Lung (tissue), 11 donors: ENCODE measurements at regions not wholly inside any gene's neighbourhood (a gene's known extent, or its start where the extent isn't known, plus 50 kb on each side); places are given as distances from the start of the nearest gene placed in this dataset.

ENCODE experiments used
- ATAC-seq: fragments of 200-7000 bp; cut with Tn5 transposase; one replicate; pipeline ENCODE4 v1.9.1; 2020; ENCODE audit warnings: moderate number of reproducible peaks; ENCODE audit not compliant: insufficient read depth, low FRiP score
- DNase-seq, 3 donors: peaks; one replicate each; pipeline ENCODE4 v3.0.0-alpha.2; 2013 to 2017
- H3K27ac ChIP-seq, 2 donors: one replicate each; pipeline ENCODE4 v1.5.1; 2013; ENCODE audit warnings: mild to moderate bottlenecking in 2 of 2, moderate library complexity in 2 of 2, control low read depth in 1 of 2, inconsistent platforms in 1 of 2, low read depth in 1 of 2, low read length in 1 of 2
- H3K27me3 ChIP-seq, 3 donors: one replicate each; pipeline ENCODE4 v1.5.1; 2013; ENCODE audit warnings: low read length in 2 of 3; ENCODE audit not compliant: control insufficient read depth in 3 of 3, insufficient read depth in 3 of 3
- H3K36me3 ChIP-seq, 4 donors: one replicate each; pipeline ENCODE4 v1.5.1; 2013; ENCODE audit warnings: low read length in 4 of 4, mild to moderate bottlenecking in 1 of 4, moderate library complexity in 1 of 4; ENCODE audit not compliant: control insufficient read depth in 4 of 4, insufficient read depth in 4 of 4
- H3K4me1 ChIP-seq, 5 donors: one replicate each; pipeline ENCODE4 v1.5.1; 2013; ENCODE audit warnings: low read length in 5 of 5, mild to moderate bottlenecking in 2 of 5, moderate library complexity in 1 of 5; ENCODE audit not compliant: control insufficient read depth in 5 of 5, insufficient read depth in 5 of 5
- H3K4me3 ChIP-seq: one replicate; pipeline ENCODE4 v1.5.1; 2013; ENCODE audit warnings: mild to moderate bottlenecking, control low read depth, moderate library complexity
- H3K9ac ChIP-seq, 2 donors: one replicate each; pipeline ENCODE4 v1.5.1; 2013; ENCODE audit warnings: low read length in 2 of 2, control low read depth in 1 of 2; ENCODE audit not compliant: insufficient read depth in 1 of 2
- H3K9me3 ChIP-seq, 4 donors: one replicate each; pipeline ENCODE4 v1.5.1; 2013; ENCODE audit warnings: low read length in 3 of 4, mild to moderate bottlenecking in 1 of 4, moderate library complexity in 1 of 4; ENCODE audit not compliant: control insufficient read depth in 4 of 4, insufficient read depth in 3 of 4
- WGBS, 2 donors: extraction: QIAGEN DNeasy Blood & Tissue Kit; methylation state at CpG; one replicate each; pipeline ENCODE4 v1.1.7; 2013; 5-methylcytosine and 5-hydroxymethylcytosine counted together
- TF ChIP-seq, protein P1 (sequence below): IDR thresholded peaks from 2 replicates; pipeline ENCODE4 v1.5.1; 2012; ENCODE audit warnings: mild to moderate bottlenecking; ENCODE audit errors: control extremely low read depth, extremely low read depth
- donor health status: control.
- donor health status: control.
- donor health status: Bipolar disorder and iron deficiency.
- donor health status: healthy.
- donor health status: DM: yes; HTN: yes; CAD: no.

DNA sequence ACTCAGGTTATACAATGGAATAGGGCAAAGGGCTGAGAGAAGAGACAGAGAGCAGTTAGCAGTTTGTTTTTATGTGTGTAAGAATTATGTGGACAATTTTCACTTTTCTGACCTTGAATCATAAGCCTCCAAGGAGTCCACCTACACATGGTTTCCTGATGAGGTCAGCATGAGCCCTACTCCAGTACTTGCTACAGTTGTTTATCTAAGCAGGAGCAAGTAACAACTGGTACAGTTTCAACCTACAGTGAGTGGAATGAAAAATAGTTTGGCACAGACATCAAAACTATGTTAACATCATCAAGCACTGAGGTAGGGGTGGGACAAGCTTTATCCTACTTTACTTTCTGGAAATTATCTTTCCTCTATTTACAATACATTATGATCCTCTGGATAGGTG is 426.7 kb upstream of the ID4 start:
- H3K36me3 ChIP-seq, result no peaks in the 10 kb centered on the region
- no peaks in the 10 kb centered on the region for H3K27me3 ChIP-seq
- ATAC-seq (peak; percentile 53), DNase-seq (peak in 2 of 3 donors; percentile 29 to 54)
- H3K9ac ChIP-seq, result no peak overlapping the region
- no peak overlapping the region for H3K4me3 ChIP-seq
- TF ChIP-seq, protein P1, sequence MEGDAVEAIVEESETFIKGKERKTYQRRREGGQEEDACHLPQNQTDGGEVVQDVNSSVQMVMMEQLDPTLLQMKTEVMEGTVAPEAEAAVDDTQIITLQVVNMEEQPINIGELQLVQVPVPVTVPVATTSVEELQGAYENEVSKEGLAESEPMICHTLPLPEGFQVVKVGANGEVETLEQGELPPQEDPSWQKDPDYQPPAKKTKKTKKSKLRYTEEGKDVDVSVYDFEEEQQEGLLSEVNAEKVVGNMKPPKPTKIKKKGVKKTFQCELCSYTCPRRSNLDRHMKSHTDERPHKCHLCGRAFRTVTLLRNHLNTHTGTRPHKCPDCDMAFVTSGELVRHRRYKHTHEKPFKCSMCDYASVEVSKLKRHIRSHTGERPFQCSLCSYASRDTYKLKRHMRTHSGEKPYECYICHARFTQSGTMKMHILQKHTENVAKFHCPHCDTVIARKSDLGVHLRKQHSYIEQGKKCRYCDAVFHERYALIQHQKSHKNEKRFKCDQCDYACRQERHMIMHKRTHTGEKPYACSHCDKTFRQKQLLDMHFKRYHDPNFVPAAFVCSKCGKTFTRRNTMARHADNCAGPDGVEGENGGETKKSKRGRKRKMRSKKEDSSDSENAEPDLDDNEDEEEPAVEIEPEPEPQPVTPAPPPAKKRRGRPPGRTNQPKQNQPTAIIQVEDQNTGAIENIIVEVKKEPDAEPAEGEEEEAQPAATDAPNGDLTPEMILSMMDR, result no peak
- H3K4me1 ChIP-seq, result no peaks in the 10 kb centered on the region
- H3K27ac ChIP-seq, result no peak overlapping the region
- peaks cover 0 to 4% (median 3%) of the 10 kb centered on the region in 4 donors for H3K9me3 ChIP-seq

DNA sequence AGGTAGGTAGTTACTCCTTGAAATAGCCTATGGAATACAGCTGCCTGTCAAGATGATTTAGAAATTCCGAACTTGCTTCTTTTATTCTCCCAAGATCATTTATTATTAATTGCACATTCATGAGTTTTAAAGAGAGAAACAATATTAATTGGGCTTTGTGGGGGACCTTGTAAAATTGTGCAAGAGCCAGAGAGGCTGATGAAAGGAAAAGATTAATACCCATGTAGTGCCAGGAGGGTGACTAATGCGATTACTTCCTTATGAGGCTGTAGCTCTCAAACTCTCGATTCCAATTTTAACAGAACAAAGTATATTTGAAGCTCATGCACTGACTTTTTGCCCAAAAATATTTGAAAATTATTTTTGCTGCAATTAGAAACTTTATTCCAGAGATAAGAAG is 423.8 kb upstream of the ID4 start:
- ATAC-seq, result no peak
- 79 to 88% methylated on average over 3 of the region's 3 CpGs for WGBS, 2 donors
- TF ChIP-seq, protein P1, result no peak

DNA sequence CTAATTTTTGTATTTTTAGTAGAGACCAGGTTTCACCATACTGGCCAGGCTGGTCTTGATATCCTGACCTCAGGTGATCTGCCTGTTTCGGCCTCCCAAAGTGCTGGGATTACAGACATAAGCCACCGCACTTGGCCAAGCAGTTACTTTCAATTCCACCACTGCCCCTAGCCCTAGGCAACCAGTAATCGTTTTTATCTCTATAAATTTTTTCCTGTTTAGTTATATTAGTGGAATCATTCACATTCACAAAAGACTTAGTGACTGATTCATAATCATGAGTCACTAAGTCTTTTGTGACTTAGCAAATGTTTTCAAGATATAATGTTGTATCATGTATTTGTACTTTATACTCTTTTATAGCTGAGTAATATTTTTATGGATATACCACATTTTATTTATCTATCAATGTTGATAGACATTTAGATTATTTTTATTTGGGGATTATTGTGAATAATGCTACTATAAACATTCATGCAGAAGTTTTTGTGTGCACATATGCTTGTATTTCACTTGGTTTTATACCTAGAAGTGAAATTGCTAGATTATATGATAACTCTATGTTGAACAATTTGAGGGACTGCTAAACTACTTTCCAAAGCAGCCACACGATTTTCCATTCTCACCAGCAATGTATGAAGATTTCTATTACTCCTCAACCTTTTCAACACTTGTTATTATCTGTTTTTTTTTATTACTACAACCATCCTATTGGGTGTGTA is 421.4 kb upstream of the ID4 start:
- WGBS, 2 donors, result 80 to 81% methylated on average over 4 of the region's 4 CpGs

More for the DNA sequence above, 423.8 kb upstream of the ID4 start:
- no peak overlapping the region for H3K4me3 ChIP-seq
- no peaks in the 10 kb centered on the region for H3K9me3 ChIP-seq
- no peaks in the 10 kb centered on the region for H3K4me1 ChIP-seq
- H3K27ac ChIP-seq, result no peak overlapping the region
- no peaks in the 10 kb centered on the region for H3K36me3 ChIP-seq
- H3K9ac ChIP-seq, result no peak overlapping the region
- no peak for DNase-seq
- H3K27me3 ChIP-seq, result no peaks in the 10 kb centered on the region

More for the DNA sequence above, 421.4 kb upstream of the ID4 start:
- Histone ChIP-seq H3K4me3 (no peak overlapping the region), H3K4me1 (no peaks in the 10 kb centered on the region), H3K27ac (no peak overlapping the region), H3K27me3 (no peaks in the 10 kb centered on the region), H3K9ac (no peak overlapping the region), H3K9me3 (no peaks in the 10 kb centered on the region), H3K36me3 (no peaks in the 10 kb centered on the region)
- DNase-seq (no peak), ATAC-seq (no peak)
- TF ChIP-seq, protein P1, result no peak
